HG02852 (cell line): ENCODE measurements at regions not wholly inside any gene's neighbourhood (a gene's known extent, or its start where the extent isn't known, plus 50 kb on each side); places are given as distances from the start of the nearest gene placed in this dataset.

Experiments used
- ATAC-seq: cut with Tn5 transposase; IDR thresholded peaks from one replicate; pipeline ENCODE4 v1.9.1; 2021; ENCODE audit warnings: mild to moderate bottlenecking, moderate library complexity; ENCODE audit not compliant: unreplicated experiment

- no peak for ATAC-seq
Measured at GRCh38 chr10:90396721-90397120, 461.1 kb downstream of the HTR7 start.

- no peak for ATAC-seq
Measured at GRCh38 chr10:90398566-90398965, 459.3 kb downstream of the HTR7 start.

GRCh38 chr10:90399782-90400181 is 458.1 kb downstream of the HTR7 start:
- ATAC-seq, result no peak

- ATAC-seq, result no peak
Measured at GRCh38 chr10:90403211-90404000, 454.4 kb downstream of the HTR7 start.

- ATAC-seq, result no peak
Measured at GRCh38 chr10:90407131-90407530, 450.7 kb downstream of the HTR7 start.

GRCh38 chr10:90407851-90408250 is 450.0 kb downstream of the HTR7 start:
- ATAC-seq, result no peak

- no peak for ATAC-seq
Measured at GRCh38 chr10:90412582-90412981, 445.3 kb downstream of the HTR7 start.

GRCh38 chr10:90413196-90413595 is 444.6 kb downstream of the HTR7 start:
- no peak for ATAC-seq

- no peak for ATAC-seq
Measured at GRCh38 chr10:90414926-90415325, 442.9 kb downstream of the HTR7 start.

- ATAC-seq, result no peak
Measured at GRCh38 chr10:90417029-90417428, 440.8 kb downstream of the HTR7 start.

GRCh38 chr10:90417476-90418210 is 440.2 kb downstream of the HTR7 start:
- no peak for ATAC-seq

- ATAC-seq, result no peak
Measured at GRCh38 chr10:90418869-90419652, 438.8 kb downstream of the HTR7 start.

GRCh38 chr10:90420637-90421318 is 437.1 kb downstream of the HTR7 start:
- ATAC-seq, result peak; percentile 75

- ATAC-seq, result no peak
Measured at GRCh38 chr10:90421874-90422273, 436.0 kb downstream of the HTR7 start.

GRCh38 chr10:90424730-90425129 is 433.1 kb downstream of the HTR7 start:
- no peak for ATAC-seq

GRCh38 chr10:90430186-90430585 is 427.7 kb downstream of the HTR7 start:
- ATAC-seq, result no peak

GRCh38 chr10:90432866-90433265 is 425.0 kb downstream of the HTR7 start:
- no peak for ATAC-seq

GRCh38 chr10:90435296-90435695 is 422.5 kb downstream of the HTR7 start:
- no peak for ATAC-seq

- ATAC-seq, result no peak
Measured at GRCh38 chr10:90437452-90437851, 420.4 kb downstream of the HTR7 start.

- ATAC-seq, result no peak
Measured at GRCh38 chr10:90440870-90441269, 417.0 kb downstream of the HTR7 start.

- ATAC-seq, result no peak
Measured at GRCh38 chr10:90443342-90443741, 414.5 kb downstream of the HTR7 start.
